ENCODE measurements at regions not wholly inside any gene's neighbourhood (a gene's known extent, or its start where the extent isn't known, plus 50 kb on each side); places are given as distances from the start of the nearest gene placed in this dataset.

GRCh38 chr13:30000370-30000765, 150.0 kb upstream of the UBL3 start:
- Histone ChIP-seq H3K4me3 (ENCODE audit: low read depth, low read length) (no peak overlapping the region), H3K79me2 (no peaks in the 10 kb centered on the region), H3K9me3 (ENCODE audit: control insufficient read depth, low read length) (no peaks in the 10 kb centered on the region), H3K4me2 (ENCODE audit: low read length) (no peak overlapping the region), H3K9ac (no peak overlapping the region), H3K4me1 (no peaks in the 10 kb centered on the region), H3K27me3 (ENCODE audit: control insufficient read depth, insufficient read depth, low read length) (no peaks in the 10 kb centered on the region), H3K27ac (no peak overlapping the region), H2AFZ (no peak overlapping the region), H3K36me3 (ENCODE audit: control insufficient read depth, insufficient read depth, low read length) (no peaks in the 10 kb centered on the region)
- TF ChIP-seq CTCF (IDR thresholded peaks at IDR 0.05) = no peak

- no peak overlapping the region for H3K4me3 ChIP-seq (ENCODE audit: low read depth, low read length)
- H3K4me1 ChIP-seq = no peaks in the 10 kb centered on the region
- H3K27ac ChIP-seq = no peak overlapping the region
- no peaks in the 10 kb centered on the region for H3K27me3 ChIP-seq (ENCODE audit: control insufficient read depth, insufficient read depth, low read length)
- H3K79me2 ChIP-seq = no peaks in the 10 kb centered on the region
- H3K4me2 ChIP-seq (ENCODE audit: low read length) = no peak overlapping the region
- no peaks in the 10 kb centered on the region for H3K36me3 ChIP-seq (ENCODE audit: control insufficient read depth, insufficient read depth, low read length)
- H3K9me3 ChIP-seq (ENCODE audit: control insufficient read depth, low read length) = no peaks in the 10 kb centered on the region
- no peak for TF ChIP-seq CTCF (IDR thresholded peaks at IDR 0.05)
- H3K9ac ChIP-seq = no peak overlapping the region
- H2AFZ ChIP-seq = no peak overlapping the region
These were observed 149.3 kb upstream of the UBL3 start for GRCh38 chr13:29999492-30000369.

- no peaks in the 10 kb centered on the region for H3K79me2 ChIP-seq
- H3K4me2 ChIP-seq (ENCODE audit: low read length) = no peak overlapping the region
- H3K9ac ChIP-seq = no peak overlapping the region
- H3K27ac ChIP-seq = no peak overlapping the region
- TF ChIP-seq CTCF (IDR thresholded peaks at IDR 0.05) = no peak
- no peaks in the 10 kb centered on the region for H3K36me3 ChIP-seq (ENCODE audit: control insufficient read depth, insufficient read depth, low read length)
- H3K4me3 ChIP-seq (ENCODE audit: low read depth, low read length) = no peak overlapping the region
- no peaks in the 10 kb centered on the region for H3K27me3 ChIP-seq (ENCODE audit: control insufficient read depth, insufficient read depth, low read length)
- no peaks in the 10 kb centered on the region for H3K4me1 ChIP-seq
- H3K9me3 ChIP-seq (ENCODE audit: control insufficient read depth, low read length) = no peaks in the 10 kb centered on the region
- no peak overlapping the region for H2AFZ ChIP-seq
These were observed 145.9 kb upstream of the UBL3 start for GRCh38 chr13:29996316-29996715.

GRCh38 chr13:29994911-29995595, 144.6 kb upstream of the UBL3 start:
- Histone ChIP-seq H3K27me3 (ENCODE audit: control insufficient read depth, insufficient read depth, low read length) (no peaks in the 10 kb centered on the region), H3K4me2 (ENCODE audit: low read length) (no peak overlapping the region), H3K79me2 (no peaks in the 10 kb centered on the region), H2AFZ (no peak overlapping the region), H3K9me3 (ENCODE audit: control insufficient read depth, low read length) (no peaks in the 10 kb centered on the region), H3K4me3 (ENCODE audit: low read depth, low read length) (no peak overlapping the region), H3K27ac (no peak overlapping the region), H3K36me3 (ENCODE audit: control insufficient read depth, insufficient read depth, low read length) (no peaks in the 10 kb centered on the region), H3K9ac (no peak overlapping the region), H3K4me1 (no peaks in the 10 kb centered on the region)
- TF ChIP-seq CTCF (IDR thresholded peaks at IDR 0.05) = no peak

Data from parathyroid adenoma (tissue), 2 donors.